ENCODE measurements at regions not wholly inside any gene's neighbourhood (a gene's known extent, or its start where the extent isn't known, plus 50 kb on each side); places are given as distances from the start of the nearest gene placed in this dataset.

DNA sequence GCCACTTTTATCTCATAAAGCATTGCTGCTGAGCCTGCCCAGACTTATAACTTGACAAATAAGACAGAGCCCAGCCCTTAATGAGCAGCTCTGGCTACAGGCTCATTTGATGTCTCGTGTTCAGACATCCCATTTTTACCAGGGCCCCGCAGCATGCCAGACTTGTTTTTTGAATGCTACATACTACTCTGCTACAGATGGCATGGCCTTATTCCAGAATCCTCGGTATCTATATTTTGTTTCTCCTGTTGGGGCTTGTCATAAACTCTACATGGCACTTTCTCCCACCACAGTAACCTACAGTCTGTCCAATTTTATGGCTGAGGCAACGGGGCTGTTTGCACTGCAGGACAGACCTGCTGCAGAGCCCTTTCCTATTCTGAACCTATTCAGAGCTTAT is 179.0 kb upstream of the DDX18 start:
- Histone ChIP-seq H3K36me3 (ENCODE audit: control insufficient read depth in 4 of 4, insufficient read depth in 3 of 4, low read depth in 1 of 4, low read length in 3 of 4) (no peaks in the 10 kb centered on the region), H3K4me1 (ENCODE audit: control insufficient read depth in 4 of 4, insufficient read depth in 4 of 4, low read length in 3 of 4) (no peaks in the 10 kb centered on the region), H3K27me3 (ENCODE audit: control insufficient read depth in 4 of 4, insufficient read depth in 4 of 4, low read length in 3 of 4) (no peaks in the 10 kb centered on the region), H3K9ac (ENCODE audit: low read depth in 1 of 2, low read length in 2 of 2) (no peak overlapping the region), H3K9me3 (ENCODE audit: control insufficient read depth in 4 of 4, low read length in 3 of 4) (no peaks in the 10 kb centered on the region), H3K27ac (ENCODE audit: low read depth in 1 of 2, low read length in 2 of 2) (no peak overlapping the region), H3K4me3 (ENCODE audit: low read depth in 1 of 3, low read length in 3 of 3) (no peak overlapping the region)
- no peak for TF ChIP-seq GABPA (IDR thresholded peaks at IDR 0.05 in 1 of 2, conservative IDR thresholded peaks at IDR 0.05 in 1 of 2)
- TF ChIP-seq, protein P1, sequence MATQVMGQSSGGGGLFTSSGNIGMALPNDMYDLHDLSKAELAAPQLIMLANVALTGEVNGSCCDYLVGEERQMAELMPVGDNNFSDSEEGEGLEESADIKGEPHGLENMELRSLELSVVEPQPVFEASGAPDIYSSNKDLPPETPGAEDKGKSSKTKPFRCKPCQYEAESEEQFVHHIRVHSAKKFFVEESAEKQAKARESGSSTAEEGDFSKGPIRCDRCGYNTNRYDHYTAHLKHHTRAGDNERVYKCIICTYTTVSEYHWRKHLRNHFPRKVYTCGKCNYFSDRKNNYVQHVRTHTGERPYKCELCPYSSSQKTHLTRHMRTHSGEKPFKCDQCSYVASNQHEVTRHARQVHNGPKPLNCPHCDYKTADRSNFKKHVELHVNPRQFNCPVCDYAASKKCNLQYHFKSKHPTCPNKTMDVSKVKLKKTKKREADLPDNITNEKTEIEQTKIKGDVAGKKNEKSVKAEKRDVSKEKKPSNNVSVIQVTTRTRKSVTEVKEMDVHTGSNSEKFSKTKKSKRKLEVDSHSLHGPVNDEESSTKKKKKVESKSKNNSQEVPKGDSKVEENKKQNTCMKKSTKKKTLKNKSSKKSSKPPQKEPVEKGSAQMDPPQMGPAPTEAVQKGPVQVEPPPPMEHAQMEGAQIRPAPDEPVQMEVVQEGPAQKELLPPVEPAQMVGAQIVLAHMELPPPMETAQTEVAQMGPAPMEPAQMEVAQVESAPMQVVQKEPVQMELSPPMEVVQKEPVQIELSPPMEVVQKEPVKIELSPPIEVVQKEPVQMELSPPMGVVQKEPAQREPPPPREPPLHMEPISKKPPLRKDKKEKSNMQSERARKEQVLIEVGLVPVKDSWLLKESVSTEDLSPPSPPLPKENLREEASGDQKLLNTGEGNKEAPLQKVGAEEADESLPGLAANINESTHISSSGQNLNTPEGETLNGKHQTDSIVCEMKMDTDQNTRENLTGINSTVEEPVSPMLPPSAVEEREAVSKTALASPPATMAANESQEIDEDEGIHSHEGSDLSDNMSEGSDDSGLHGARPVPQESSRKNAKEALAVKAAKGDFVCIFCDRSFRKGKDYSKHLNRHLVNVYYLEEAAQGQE (IDR thresholded peaks at IDR 0.05): no peak
- no peak for TF ChIP-seq HNF4G (IDR thresholded peaks at IDR 0.05)
- no peak for TF ChIP-seq FOXA1 (IDR thresholded peaks at IDR 0.05)
- TF ChIP-seq, protein P2, sequence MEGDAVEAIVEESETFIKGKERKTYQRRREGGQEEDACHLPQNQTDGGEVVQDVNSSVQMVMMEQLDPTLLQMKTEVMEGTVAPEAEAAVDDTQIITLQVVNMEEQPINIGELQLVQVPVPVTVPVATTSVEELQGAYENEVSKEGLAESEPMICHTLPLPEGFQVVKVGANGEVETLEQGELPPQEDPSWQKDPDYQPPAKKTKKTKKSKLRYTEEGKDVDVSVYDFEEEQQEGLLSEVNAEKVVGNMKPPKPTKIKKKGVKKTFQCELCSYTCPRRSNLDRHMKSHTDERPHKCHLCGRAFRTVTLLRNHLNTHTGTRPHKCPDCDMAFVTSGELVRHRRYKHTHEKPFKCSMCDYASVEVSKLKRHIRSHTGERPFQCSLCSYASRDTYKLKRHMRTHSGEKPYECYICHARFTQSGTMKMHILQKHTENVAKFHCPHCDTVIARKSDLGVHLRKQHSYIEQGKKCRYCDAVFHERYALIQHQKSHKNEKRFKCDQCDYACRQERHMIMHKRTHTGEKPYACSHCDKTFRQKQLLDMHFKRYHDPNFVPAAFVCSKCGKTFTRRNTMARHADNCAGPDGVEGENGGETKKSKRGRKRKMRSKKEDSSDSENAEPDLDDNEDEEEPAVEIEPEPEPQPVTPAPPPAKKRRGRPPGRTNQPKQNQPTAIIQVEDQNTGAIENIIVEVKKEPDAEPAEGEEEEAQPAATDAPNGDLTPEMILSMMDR (IDR thresholded peaks at IDR 0.05; ENCODE audit: low read depth, low read length, missing input control): no peak
- TF ChIP-seq JUND (IDR thresholded peaks at IDR 0.05): no peak
- TF ChIP-seq FOXA2 (IDR thresholded peaks at IDR 0.05): no peak
- TF ChIP-seq, protein P3, sequence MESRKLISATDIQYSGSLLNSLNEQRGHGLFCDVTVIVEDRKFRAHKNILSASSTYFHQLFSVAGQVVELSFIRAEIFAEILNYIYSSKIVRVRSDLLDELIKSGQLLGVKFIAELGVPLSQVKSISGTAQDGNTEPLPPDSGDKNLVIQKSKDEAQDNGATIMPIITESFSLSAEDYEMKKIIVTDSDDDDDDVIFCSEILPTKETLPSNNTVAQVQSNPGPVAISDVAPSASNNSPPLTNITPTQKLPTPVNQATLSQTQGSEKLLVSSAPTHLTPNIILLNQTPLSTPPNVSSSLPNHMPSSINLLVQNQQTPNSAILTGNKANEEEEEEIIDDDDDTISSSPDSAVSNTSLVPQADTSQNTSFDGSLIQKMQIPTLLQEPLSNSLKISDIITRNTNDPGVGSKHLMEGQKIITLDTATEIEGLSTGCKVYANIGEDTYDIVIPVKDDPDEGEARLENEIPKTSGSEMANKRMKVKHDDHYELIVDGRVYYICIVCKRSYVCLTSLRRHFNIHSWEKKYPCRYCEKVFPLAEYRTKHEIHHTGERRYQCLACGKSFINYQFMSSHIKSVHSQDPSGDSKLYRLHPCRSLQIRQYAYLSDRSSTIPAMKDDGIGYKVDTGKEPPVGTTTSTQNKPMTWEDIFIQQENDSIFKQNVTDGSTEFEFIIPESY (IDR thresholded peaks at IDR 0.05): no peak
- no peak for TF ChIP-seq YY1 (IDR thresholded peaks at IDR 0.05)
- no peak for TF ChIP-seq RXRA (IDR thresholded peaks at IDR 0.05)
- no peak for TF ChIP-seq RAD21 (IDR thresholded peaks at IDR 0.05)
- TF ChIP-seq HNF4A (conservative IDR thresholded peaks at IDR 0.05): no peak
- no peak for TF ChIP-seq EGR1 (IDR thresholded peaks at IDR 0.05; ENCODE audit: low read depth in 2 of 2)
- TF ChIP-seq TAF1 (conservative IDR thresholded peaks at IDR 0.05): no peak
- TF ChIP-seq SP1 (IDR thresholded peaks at IDR 0.05): no peak
- TF ChIP-seq, protein P4, sequence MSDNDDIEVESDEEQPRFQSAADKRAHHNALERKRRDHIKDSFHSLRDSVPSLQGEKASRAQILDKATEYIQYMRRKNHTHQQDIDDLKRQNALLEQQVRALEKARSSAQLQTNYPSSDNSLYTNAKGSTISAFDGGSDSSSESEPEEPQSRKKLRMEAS (IDR thresholded peaks at IDR 0.05): no peak
- no peak for DNase-seq (ENCODE audit: low spot score)
- WGBS: 46% methylated on average over 4 of the region's 4 CpGs

DNA sequence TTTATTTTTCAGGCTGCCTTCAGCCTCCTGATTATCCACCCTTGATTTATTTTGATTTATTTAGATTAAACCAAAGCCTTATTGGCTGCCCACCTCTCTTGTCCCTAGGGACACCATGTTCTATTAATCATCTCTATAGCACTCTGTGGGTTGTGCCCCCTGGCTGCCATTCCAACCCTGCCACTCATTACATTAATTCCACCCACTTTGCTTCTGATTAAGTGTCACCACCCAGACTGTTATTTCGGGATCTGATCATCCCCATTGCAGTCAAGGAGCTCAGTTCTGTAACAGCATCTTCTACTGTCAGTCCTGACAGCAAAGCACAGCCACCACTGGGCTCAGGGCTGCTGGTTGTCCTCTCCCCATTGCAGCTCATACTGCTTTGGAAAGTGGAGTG is 175.1 kb upstream of the DDX18 start:
- WGBS: 57% methylated on average over 1 of the region's 1 CpG
- DNase-seq (ENCODE audit: low spot score): no peak
- H3K4me3 ChIP-seq (ENCODE audit: low read depth in 1 of 3, low read length in 3 of 3): no peak overlapping the region
- no peaks in the 10 kb centered on the region for H3K36me3 ChIP-seq (ENCODE audit: control insufficient read depth in 4 of 4, insufficient read depth in 3 of 4, low read depth in 1 of 4, low read length in 3 of 4)
- no peaks in the 10 kb centered on the region for H3K4me1 ChIP-seq (ENCODE audit: control insufficient read depth in 4 of 4, insufficient read depth in 4 of 4, low read length in 3 of 4)
- no peaks in the 10 kb centered on the region for H3K9me3 ChIP-seq (ENCODE audit: control insufficient read depth in 4 of 4, low read length in 3 of 4)
- H3K27me3 ChIP-seq (ENCODE audit: control insufficient read depth in 4 of 4, insufficient read depth in 4 of 4, low read length in 3 of 4): no peaks in the 10 kb centered on the region
- no peak overlapping the region for H3K9ac ChIP-seq (ENCODE audit: low read depth in 1 of 2, low read length in 2 of 2)
- no peak overlapping the region for H3K27ac ChIP-seq (ENCODE audit: low read depth in 1 of 2, low read length in 2 of 2)
- TF ChIP-seq JUND (IDR thresholded peaks at IDR 0.05) (no peak), FOXA1 (IDR thresholded peaks at IDR 0.05) (no peak), YY1 (IDR thresholded peaks at IDR 0.05) (no peak), HNF4G (IDR thresholded peaks at IDR 0.05) (no peak), EGR1 (IDR thresholded peaks at IDR 0.05; ENCODE audit: low read depth in 2 of 2) (no peak), NR2F2 (IDR thresholded peaks at IDR 0.05) (no peak), FOXA2 (IDR thresholded peaks at IDR 0.05) (no peak), HNF4A (conservative IDR thresholded peaks at IDR 0.05) (no peak), RXRA (IDR thresholded peaks at IDR 0.05) (no peak)
- TF ChIP-seq, protein P1 (IDR thresholded peaks at IDR 0.05): no peak
- TF ChIP-seq, protein P5, sequence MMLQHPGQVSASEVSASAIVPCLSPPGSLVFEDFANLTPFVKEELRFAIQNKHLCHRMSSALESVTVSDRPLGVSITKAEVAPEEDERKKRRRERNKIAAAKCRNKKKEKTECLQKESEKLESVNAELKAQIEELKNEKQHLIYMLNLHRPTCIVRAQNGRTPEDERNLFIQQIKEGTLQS (IDR thresholded peaks at IDR 0.05): no peak
- TF ChIP-seq, protein P3 (IDR thresholded peaks at IDR 0.05): no peak
- TF ChIP-seq, protein P4 (IDR thresholded peaks at IDR 0.05): no peak

Measured in liver (tissue), 8 donors.